Hindlimb muscle (tissue), 1 donor: ENCODE measurements at regions not wholly inside any gene's neighbourhood (a gene's known extent, or its start where the extent isn't known, plus 50 kb on each side); places are given as distances from the start of the nearest gene placed in this dataset.

Source experiments
- DNase-seq: peaks from one replicate; pipeline ENCODE4 v3.0.0-alpha.2; 2013

GRCh38 chr5:93313672-93314071 lies 267.3 kb downstream of the NR2F1-AS1 start:
- DNase-seq: no peak

- DNase-seq: no peak
These were observed 269.1 kb downstream of the NR2F1-AS1 start for GRCh38 chr5:93311881-93312280.

GRCh38 chr5:93307557-93307956 lies 273.5 kb downstream of the NR2F1-AS1 start:
- DNase-seq: no peak

GRCh38 chr5:93305984-93306383 lies 275.0 kb downstream of the NR2F1-AS1 start:
- no peak for DNase-seq

GRCh38 chr5:93304456-93305250 lies 276.4 kb downstream of the NR2F1-AS1 start:
- no peak for DNase-seq

GRCh38 chr5:93303291-93303691 lies 277.7 kb downstream of the NR2F1-AS1 start:
- DNase-seq: no peak

GRCh38 chr5:93302711-93303110 lies 278.3 kb downstream of the NR2F1-AS1 start:
- DNase-seq: no peak

GRCh38 chr5:93300945-93301344 lies 280.1 kb downstream of the NR2F1-AS1 start:
- DNase-seq: no peak

- DNase-seq: no peak
These were observed 280.6 kb downstream of the NR2F1-AS1 start for GRCh38 chr5:93300309-93300923.

GRCh38 chr5:93299681-93300308 lies 281.2 kb downstream of the NR2F1-AS1 start:
- no peak for DNase-seq

- no peak for DNase-seq
These were observed 283.9 kb downstream of the NR2F1-AS1 start for GRCh38 chr5:93297116-93297515.

GRCh38 chr5:93296338-93296737 lies 284.7 kb downstream of the NR2F1-AS1 start:
- no peak for DNase-seq

GRCh38 chr5:93294996-93295395 lies 286.0 kb downstream of the NR2F1-AS1 start:
- no peak for DNase-seq

- no peak for DNase-seq
These were observed 286.8 kb downstream of the NR2F1-AS1 start for GRCh38 chr5:93294199-93294598.

- DNase-seq: no peak
These were observed 291.1 kb downstream of the NR2F1-AS1 start for GRCh38 chr5:93289942-93290341.

- DNase-seq: no peak
These were observed 295.6 kb downstream of the NR2F1-AS1 start for GRCh38 chr5:93285461-93285860.

- no peak for DNase-seq
These were observed 298.8 kb downstream of the NR2F1-AS1 start for GRCh38 chr5:93281980-93282772.

- no peak for DNase-seq
These were observed 300.5 kb downstream of the NR2F1-AS1 start for GRCh38 chr5:93280518-93280917.

GRCh38 chr5:93279296-93279963 lies 301.6 kb downstream of the NR2F1-AS1 start:
- no peak for DNase-seq

- DNase-seq: no peak
These were observed 302.1 kb downstream of the NR2F1-AS1 start for GRCh38 chr5:93278896-93279295.

GRCh38 chr5:93277051-93277450 lies 304.0 kb downstream of the NR2F1-AS1 start:
- DNase-seq: peak; percentile 4

GRCh38 chr5:93275376-93275775 lies 305.6 kb downstream of the NR2F1-AS1 start:
- no peak for DNase-seq
